ENCODE measurements at regions not wholly inside any gene's neighbourhood (a gene's known extent, or its start where the extent isn't known, plus 50 kb on each side); places are given as distances from the start of the nearest gene placed in this dataset.

- no peak overlapping the region for H3K27ac ChIP-seq
- no peak for TF ChIP-seq CTCF (conservative IDR thresholded peaks at IDR 0.05)
These were observed 1043.0 kb downstream of the VRK1 start for GRCh38 chr14:97840159-97840558.

GRCh38 chr14:97841762-97842161, 1044.6 kb downstream of the VRK1 start:
- H3K27ac ChIP-seq: no peak overlapping the region
- no peak for TF ChIP-seq CTCF (conservative IDR thresholded peaks at IDR 0.05)

GRCh38 chr14:97843066-97843465, 1045.9 kb downstream of the VRK1 start:
- no peak overlapping the region for H3K27ac ChIP-seq
- TF ChIP-seq CTCF (conservative IDR thresholded peaks at IDR 0.05): no peak

- no peak overlapping the region for H3K27ac ChIP-seq
- TF ChIP-seq CTCF (conservative IDR thresholded peaks at IDR 0.05): no peak
These were observed 1046.9 kb downstream of the VRK1 start for GRCh38 chr14:97844042-97844441.

- H3K27ac ChIP-seq: no peak overlapping the region
- no peak for TF ChIP-seq CTCF (conservative IDR thresholded peaks at IDR 0.05)
These were observed 1049.0 kb downstream of the VRK1 start for GRCh38 chr14:97846156-97846555.

- no peak for TF ChIP-seq CTCF (conservative IDR thresholded peaks at IDR 0.05)
- H3K27ac ChIP-seq: no peak overlapping the region
These were observed 1051.3 kb downstream of the VRK1 start for GRCh38 chr14:97848317-97848980.

- no peak for TF ChIP-seq CTCF (conservative IDR thresholded peaks at IDR 0.05)
- no peak overlapping the region for H3K27ac ChIP-seq
These were observed 1053.3 kb downstream of the VRK1 start for GRCh38 chr14:97850466-97850865.
